ENCODE measurements at regions not wholly inside any gene's neighbourhood (a gene's known extent, or its start where the extent isn't known, plus 50 kb on each side); places are given as distances from the start of the nearest gene placed in this dataset.
A peak's percentile ranks its signal among the peaks of the same experiment; 100 is the strongest.

- DNase-seq, result no peak
These were observed 566.8 kb upstream of the KIRREL3 start for GRCh38 chr11:127567237-127567932.

GRCh38 chr11:127564810-127565209 lies 564.2 kb upstream of the KIRREL3 start:
- DNase-seq, result no peak

GRCh38 chr11:127559978-127560377 lies 559.4 kb upstream of the KIRREL3 start:
- DNase-seq, result no peak

GRCh38 chr11:127552446-127552845 lies 551.9 kb upstream of the KIRREL3 start:
- DNase-seq, result no peak

- DNase-seq, result no peak
These were observed 530.6 kb upstream of the KIRREL3 start for GRCh38 chr11:127531167-127531566.

GRCh38 chr11:127528297-127528696 lies 527.7 kb upstream of the KIRREL3 start:
- no peak for DNase-seq

GRCh38 chr11:127524618-127525017 lies 524.0 kb upstream of the KIRREL3 start:
- no peak for DNase-seq

GRCh38 chr11:127521413-127521812 lies 520.8 kb upstream of the KIRREL3 start:
- DNase-seq, result no peak

- DNase-seq, result no peak
These were observed 507.3 kb upstream of the KIRREL3 start for GRCh38 chr11:127507851-127508250.

- DNase-seq, result no peak
These were observed 506.1 kb upstream of the KIRREL3 start for GRCh38 chr11:127506647-127507046.

GRCh38 chr11:127506126-127506525 lies 505.6 kb upstream of the KIRREL3 start:
- no peak for DNase-seq

GRCh38 chr11:127496165-127496564 lies 495.6 kb upstream of the KIRREL3 start:
- DNase-seq, result no peak

- peak; percentile 68 for DNase-seq
These were observed 492.9 kb upstream of the KIRREL3 start for GRCh38 chr11:127493330-127494022.

GRCh38 chr11:127492029-127492428 lies 491.5 kb upstream of the KIRREL3 start:
- DNase-seq, result no peak

- DNase-seq, result no peak
These were observed 491.0 kb upstream of the KIRREL3 start for GRCh38 chr11:127491589-127491988.

GRCh38 chr11:127490896-127491295 lies 490.3 kb upstream of the KIRREL3 start:
- no peak for DNase-seq

- no peak for DNase-seq
These were observed 485.0 kb upstream of the KIRREL3 start for GRCh38 chr11:127485541-127485940.

GRCh38 chr11:127481391-127481790 lies 480.8 kb upstream of the KIRREL3 start:
- DNase-seq, result no peak

GRCh38 chr11:127478826-127479225 lies 478.3 kb upstream of the KIRREL3 start:
- no peak for DNase-seq

GRCh38 chr11:127474766-127475165 lies 474.2 kb upstream of the KIRREL3 start:
- DNase-seq, result no peak

- DNase-seq, result no peak
These were observed 471.9 kb upstream of the KIRREL3 start for GRCh38 chr11:127472505-127472904.

- DNase-seq, result no peak
These were observed 471.1 kb upstream of the KIRREL3 start for GRCh38 chr11:127471662-127472061.

- peak; percentile 55 for DNase-seq
These were observed 469.8 kb upstream of the KIRREL3 start for GRCh38 chr11:127470306-127470884.

GRCh38 chr11:127464325-127464724 lies 463.8 kb upstream of the KIRREL3 start:
- no peak for DNase-seq

GRCh38 chr11:127462065-127462344 lies 461.4 kb upstream of the KIRREL3 start:
- peak; percentile 19 for DNase-seq

Data from NCI-H146 (cell line).